PC-3 (cell line): ENCODE measurements at regions not wholly inside any gene's neighbourhood (a gene's known extent, or its start where the extent isn't known, plus 50 kb on each side); places are given as distances from the start of the nearest gene placed in this dataset.
"Not testable (repeated sequence)": the region's sequence is repeated elsewhere in the genome, so short reads cannot be mapped to it uniquely, and the experiment has no call there.

Experiments used
- ATAC-seq: fragments of 200-7000 bp; cut with Tn5 transposase; 2 replicates; pipeline ENCODE4 v1.9.1; 2020; ENCODE audit warnings: mild to moderate bottlenecking, moderate library complexity
- BruUV-seq: library from RNA; stranded (reverse); fragments of 400-500 nt; replicated peaks from 2 replicates; lab custom pipeline; 2021; lab: Mats Ljungman, UMichigan
- CTCF ChIA-PET: fragments of 300-600 bp; sonication (Branson Sonifier 250); formaldehyde crosslinking; loops from one replicate; lab custom pipeline; 2022; ENCODE audit warnings: antibody characterized with exemption; lab: Charles Lee
- POLR2A ChIA-PET: fragments of 300-600 bp; sonication (Branson Sonifier 250); formaldehyde crosslinking; loops from one replicate; lab custom pipeline; 2022; ENCODE audit warnings: antibody characterized with exemption; ENCODE audit not compliant: unreplicated experiment; lab: Charles Lee
- DNase-seq: peaks from one replicate; pipeline ENCODE4 v3.0.0-alpha.2; 2015
- H2AFZ ChIP-seq: fragments of 300-600 bp; sonication (generic); 2 replicates; pipeline ENCODE4 v1.6.0; 2016; ENCODE audit warnings: antibody characterized with exemption, low read length
- H3F3A ChIP-seq: fragments of 300-600 bp; sonication (generic); one replicate; pipeline ENCODE4 v1.6.0; 2017; ENCODE audit warnings: antibody characterized with exemption, low read length, control low read depth, mild to moderate bottlenecking; ENCODE audit not compliant: unreplicated experiment
- H3K27ac ChIP-seq: fragments of 300-600 bp; sonication (generic); 2 replicates; pipeline ENCODE4 v1.5.1; 2016; ENCODE audit warnings: mild to moderate bottlenecking, low read length
- H3K27me3 ChIP-seq: fragments of 300-600 bp; sonication (generic); 2 replicates; pipeline ENCODE4 v1.6.1; 2016; ENCODE audit warnings: low read length, mixed read lengths
- H3K36me3 ChIP-seq: fragments of 300-600 bp; sonication (generic); 2 replicates; pipeline ENCODE4 v1.6.1; 2016; ENCODE audit warnings: low read depth, mixed run types, low read length, mixed read lengths
- H3K4me1 ChIP-seq: fragments of 300-600 bp; sonication (generic); 2 replicates; pipeline ENCODE4 v1.5.1; 2016; ENCODE audit warnings: low read length; ENCODE audit not compliant: insufficient read depth
- H3K4me2 ChIP-seq: fragments of 300-600 bp; sonication (generic); 2 replicates; pipeline ENCODE4 v1.6.0; 2016; ENCODE audit warnings: low read length
- H3K4me3 ChIP-seq: fragments of 300-600 bp; sonication (generic); 2 replicates; pipeline ENCODE4 v1.5.1; 2016; ENCODE audit warnings: mild to moderate bottlenecking, low read length, mixed read lengths
- H3K79me2 ChIP-seq: fragments of 300-600 bp; sonication (generic); 2 replicates; pipeline ENCODE4 v1.6.1; 2017; ENCODE audit warnings: low read length, mixed read lengths
- H3K9ac ChIP-seq: fragments of 300-600 bp; sonication (generic); 2 replicates; pipeline ENCODE4 v1.6.0; 2016; ENCODE audit warnings: mild to moderate bottlenecking, low read length
- H3K9me2 ChIP-seq: fragments of 300-600 bp; sonication (generic); replicated peaks from 2 replicates; pipeline ENCODE4 v1.6.1; 2016; ENCODE audit warnings: mixed run types, low read length, mixed read lengths
- H3K9me3 ChIP-seq: fragments of 300-600 bp; sonication (generic); 2 replicates; pipeline ENCODE4 v1.6.1; 2016; ENCODE audit warnings: low read length, mixed read lengths
- H4K20me1 ChIP-seq: fragments of 300-600 bp; sonication (generic); 2 replicates; pipeline ENCODE4 v1.6.1; 2016; ENCODE audit warnings: low read length, mixed read lengths
- CTCF ChIP-seq: fragments of 300-600 bp; sonication (generic); conservative IDR thresholded peaks from 2 replicates; pipeline ENCODE4 v1.5.1; 2017; ENCODE audit warnings: antibody characterized with exemption, low read depth, mild to moderate bottlenecking, low read length
- EZH2 ChIP-seq: fragments of 300-600 bp; sonication (generic); IDR thresholded peaks from one replicate; pipeline ENCODE4 v1.6.1; 2017; ENCODE audit warnings: antibody characterized with exemption, mild to moderate bottlenecking, low read length; ENCODE audit not compliant: unreplicated experiment
- EZH2phosphoT487 ChIP-seq: fragments of 300-600 bp; sonication (generic); IDR thresholded peaks from 2 replicates; pipeline ENCODE4 v1.6.1; 2018; ENCODE audit warnings: mild to moderate bottlenecking, antibody characterized with exemption, low read length, borderline replicate concordance
- intact Hi-C: fragments of 100-400 bp; cut with micrococcal nuclease; formaldehyde crosslinking; loops from 2 replicates; pipeline ENCODE4 v1.9.0; 2023

- intact Hi-C loops: no loop called here
These were observed 585.2 kb downstream of the NTRK3 start for GRCh38 chr15:87671289-87671688.

GRCh38 chr15:87669846-87670245 is 586.7 kb downstream of the NTRK3 start:
- H3K4me1 ChIP-seq: 0 out of 2 replicates have a peak, but pooled peaks cover 5% of the 10 kb centered on the region
- H3F3A ChIP-seq: no peaks in the 10 kb centered on the region
- H4K20me1 ChIP-seq: no peaks in the 10 kb centered on the region
- no peak overlapping the region for H3K27ac ChIP-seq
- no peaks in the 10 kb centered on the region for H3K36me3 ChIP-seq
- H3K9ac ChIP-seq: no peak overlapping the region
- H3K9me3 ChIP-seq: no peaks in the 10 kb centered on the region
- H3K4me2 ChIP-seq: no peak overlapping the region; the same call in 1 of the 2 replicates
- POLR2A ChIA-PET: no interaction called here
- intact Hi-C loops: no loop called here
- H3K79me2 ChIP-seq: no peaks in the 10 kb centered on the region
- BruUV-seq: no TSS peak
- CTCF ChIA-PET: no interaction called here
- H2AFZ ChIP-seq: no peak overlapping the region
- no peak for TF ChIP-seq EZH2phosphoT487
- no peak for TF ChIP-seq CTCF
- no peak for TF ChIP-seq EZH2
- H3K4me3 ChIP-seq: no peak overlapping the region
- DNase-seq (no peak), ATAC-seq (no peak)
- no peaks in the 10 kb centered on the region for H3K27me3 ChIP-seq
- no peaks in the 10 kb centered on the region for H3K9me2 ChIP-seq

More at GRCh38 chr15:87671289-87671688, 585.2 kb downstream of the NTRK3 start:
- no TSS peak for BruUV-seq
- ChIA-PET POLR2A (no interaction called here), CTCF (no interaction called here)
- no peaks in the 10 kb centered on the region for H3K27me3 ChIP-seq
- no peak overlapping the region for H2AFZ ChIP-seq
- H3K9ac ChIP-seq: no peak overlapping the region
- 0 out of 2 replicates have a peak, but pooled peaks cover 5% of the 10 kb centered on the region for H3K4me1 ChIP-seq
- no peak overlapping the region for H3K27ac ChIP-seq
- DNase-seq (no peak), ATAC-seq (no peak)
- H3K4me3 ChIP-seq: no peak overlapping the region
- no peaks in the 10 kb centered on the region for H3K9me3 ChIP-seq
- TF ChIP-seq EZH2phosphoT487 (no peak), CTCF (no peak), EZH2 (no peak)
- H3K36me3 ChIP-seq: no peaks in the 10 kb centered on the region
- H3K79me2 ChIP-seq: no peaks in the 10 kb centered on the region
- H3F3A ChIP-seq: no peaks in the 10 kb centered on the region
- H4K20me1 ChIP-seq: no peaks in the 10 kb centered on the region
- H3K9me2 ChIP-seq: no peaks in the 10 kb centered on the region
- H3K4me2 ChIP-seq: no peak overlapping the region

GRCh38 chr15:87668768-87669564 is 587.6 kb downstream of the NTRK3 start:
- H3K36me3 ChIP-seq, H3K79me2 ChIP-seq, H3F3A ChIP-seq, H2AFZ ChIP-seq, H3K4me2 ChIP-seq, H3K4me3 ChIP-seq, H3K9me3 ChIP-seq, H3K9me2 ChIP-seq, H4K20me1 ChIP-seq, H3K27me3 ChIP-seq, H3K4me1 ChIP-seq, BruUV-seq, intact Hi-C loops, CTCF ChIA-PET, ATAC-seq, H3K9ac ChIP-seq, POLR2A ChIA-PET: not testable (repeated sequence)
- DNase-seq: peak; percentile 47
- H3K27ac ChIP-seq: peak overlapping the region; percentile 23; the same call in 1 of the 2 replicates
